ENCODE measurements at regions not wholly inside any gene's neighbourhood (a gene's known extent, or its start where the extent isn't known, plus 50 kb on each side); places are given as distances from the start of the nearest gene placed in this dataset.
A peak's percentile ranks its signal among the peaks of the same experiment; 100 is the strongest.

DNA sequence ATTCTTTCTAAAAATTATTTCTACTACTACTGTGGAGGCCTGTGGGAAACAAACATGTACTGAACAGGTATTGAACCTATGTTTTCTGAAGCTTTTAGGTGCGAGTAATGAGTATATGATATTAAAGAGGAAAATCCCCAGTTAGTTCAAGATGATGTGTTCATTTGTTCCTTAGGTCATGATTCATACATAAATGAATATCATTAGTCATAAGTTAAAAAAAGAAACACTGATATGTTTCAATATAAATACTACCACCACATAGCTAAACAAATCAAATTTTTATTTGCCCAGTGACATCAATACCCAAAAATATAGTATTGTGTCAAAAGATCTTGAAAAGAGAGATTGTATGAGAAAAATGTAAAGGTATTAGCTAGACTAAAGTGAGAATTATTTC is 210.7 kb upstream of the GNAI1 start:
- DNase-seq (ENCODE audit: low read depth, low spot score) (no peak), FAIRE-seq (no peak)
- H3K9me1 ChIP-seq (replicated peaks; ENCODE audit: control insufficient read depth, extremely low read depth, insufficient read depth, low read length): no peaks in the 10 kb centered on the region
- dilution Hi-C loops (cut with MboI; ENCODE audit: extremely low pct_ligation_motif_present, low sequenced_read_pairs) (no loop called here), intact Hi-C loops (cut with micrococcal nuclease) (no loop called here)
- no TSS peak for BruUV-seq (replicated peaks)
- H4K20me1 ChIP-seq (replicated peaks; ENCODE audit: control insufficient read depth, extremely low read depth, insufficient read depth, low read length): no peaks in the 10 kb centered on the region
- no peak overlapping the region for H3K27ac ChIP-seq (ENCODE audit: insufficient read depth, low read depth, low read length)
- no peak overlapping the region for H3K4me3 ChIP-seq (replicated peaks in 1 of 3; ENCODE audit: insufficient read depth in 1 of 3, low read depth in 1 of 3, low read length in 3 of 3)
- H3K36me3 ChIP-seq (ENCODE audit: control insufficient read depth in 2 of 2, extremely low read depth in 1 of 2, insufficient read depth in 2 of 2, low read length in 2 of 2): no peaks in the 10 kb centered on the region
- POLR2A ChIA-PET: no interaction called here
- CTCF ChIA-PET: interaction anchor here (1.0 kb wide), 1 partner anchor 9 kb away, joined by 3 read pairs; no protein-coding TSS in a partner anchor
- no peak overlapping the region for H3K4me2 ChIP-seq (ENCODE audit: insufficient read depth, low read length)
- H2AFZ ChIP-seq (ENCODE audit: low read depth, low read length): no peak overlapping the region
- H3K9ac ChIP-seq (replicated peaks; ENCODE audit: extremely low read depth, insufficient read depth, low read length): no peak overlapping the region
- TF ChIP-seq MYC (IDR thresholded peaks at IDR 0.05; ENCODE audit: low read depth, low read length) (no peak), GATA2 (IDR thresholded peaks at IDR 0.05; ENCODE audit: insufficient read depth, insufficient read length, low read depth, low read length) (no peak), POLR2A (IDR thresholded peaks at IDR 0.05; ENCODE audit: low read depth, low read length) (no peak), FOS (IDR thresholded peaks at IDR 0.05; ENCODE audit: borderline replicate concordance, insufficient read depth, low read length) (peak; percentile 11), JUN (IDR thresholded peaks at IDR 0.05; ENCODE audit: borderline replicate concordance, insufficient read depth, insufficient read length, low read depth) (no peak)
- H3K4me1 ChIP-seq (ENCODE audit: control insufficient read depth, extremely low read depth, insufficient read depth, low read length): no peaks in the 10 kb centered on the region
- no peaks in the 10 kb centered on the region for H3K79me2 ChIP-seq (ENCODE audit: control insufficient read depth, insufficient read depth, low read length)
- H3K27me3 ChIP-seq (ENCODE audit: control insufficient read depth in 2 of 2, insufficient read depth in 2 of 2, low read length in 2 of 2): no peaks in the 10 kb centered on the region
- no peaks in the 10 kb centered on the region for H3K9me3 ChIP-seq (replicated peaks; ENCODE audit: control insufficient read depth, insufficient read depth, low read length)

DNA sequence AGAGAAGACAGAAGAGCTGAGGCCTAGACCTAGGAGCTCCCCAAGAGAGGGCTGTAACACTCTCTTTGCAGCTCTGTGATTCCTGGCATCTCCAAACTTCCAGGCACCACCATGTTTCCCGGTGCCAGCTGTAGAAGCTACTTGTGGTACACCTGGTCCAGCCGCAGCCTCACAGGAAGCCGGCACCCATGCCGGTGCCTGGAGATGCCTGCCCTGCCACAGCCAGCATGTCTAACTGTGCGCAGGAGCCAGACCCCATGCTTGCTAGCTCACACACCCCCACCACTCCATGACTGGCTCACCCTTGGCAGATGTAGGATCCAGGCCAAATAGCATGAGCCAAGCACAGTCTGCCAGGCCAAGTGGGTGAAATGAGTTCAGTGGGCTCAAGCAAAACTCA is 211.7 kb upstream of the GNAI1 start:
- Histone ChIP-seq H3K4me3 (replicated peaks in 1 of 3; ENCODE audit: insufficient read depth in 1 of 3, low read depth in 1 of 3, low read length in 3 of 3) (no peak overlapping the region), H2AFZ (ENCODE audit: low read depth, low read length) (no peak overlapping the region), H4K20me1 (replicated peaks; ENCODE audit: control insufficient read depth, extremely low read depth, insufficient read depth, low read length) (no peaks in the 10 kb centered on the region), H3K9me3 (replicated peaks; ENCODE audit: control insufficient read depth, insufficient read depth, low read length) (no peaks in the 10 kb centered on the region), H3K27me3 (ENCODE audit: control insufficient read depth in 2 of 2, insufficient read depth in 2 of 2, low read length in 2 of 2) (no peaks in the 10 kb centered on the region), H3K79me2 (ENCODE audit: control insufficient read depth, insufficient read depth, low read length) (no peaks in the 10 kb centered on the region), H3K27ac (ENCODE audit: insufficient read depth, low read depth, low read length) (no peak overlapping the region), H3K9me1 (replicated peaks; ENCODE audit: control insufficient read depth, extremely low read depth, insufficient read depth, low read length) (no peaks in the 10 kb centered on the region), H3K4me1 (ENCODE audit: control insufficient read depth, extremely low read depth, insufficient read depth, low read length) (no peaks in the 10 kb centered on the region), H3K9ac (replicated peaks; ENCODE audit: extremely low read depth, insufficient read depth, low read length) (no peak overlapping the region), H3K4me2 (ENCODE audit: insufficient read depth, low read length) (no peak overlapping the region), H3K36me3 (ENCODE audit: control insufficient read depth in 2 of 2, extremely low read depth in 1 of 2, insufficient read depth in 2 of 2, low read length in 2 of 2) (no peaks in the 10 kb centered on the region)
- no peak for FAIRE-seq
- no peak for TF ChIP-seq POLR2AphosphoS5 (IDR thresholded peaks at IDR 0.05; ENCODE audit: insufficient read depth, low read depth, low read length)
- TF ChIP-seq, protein P1, sequence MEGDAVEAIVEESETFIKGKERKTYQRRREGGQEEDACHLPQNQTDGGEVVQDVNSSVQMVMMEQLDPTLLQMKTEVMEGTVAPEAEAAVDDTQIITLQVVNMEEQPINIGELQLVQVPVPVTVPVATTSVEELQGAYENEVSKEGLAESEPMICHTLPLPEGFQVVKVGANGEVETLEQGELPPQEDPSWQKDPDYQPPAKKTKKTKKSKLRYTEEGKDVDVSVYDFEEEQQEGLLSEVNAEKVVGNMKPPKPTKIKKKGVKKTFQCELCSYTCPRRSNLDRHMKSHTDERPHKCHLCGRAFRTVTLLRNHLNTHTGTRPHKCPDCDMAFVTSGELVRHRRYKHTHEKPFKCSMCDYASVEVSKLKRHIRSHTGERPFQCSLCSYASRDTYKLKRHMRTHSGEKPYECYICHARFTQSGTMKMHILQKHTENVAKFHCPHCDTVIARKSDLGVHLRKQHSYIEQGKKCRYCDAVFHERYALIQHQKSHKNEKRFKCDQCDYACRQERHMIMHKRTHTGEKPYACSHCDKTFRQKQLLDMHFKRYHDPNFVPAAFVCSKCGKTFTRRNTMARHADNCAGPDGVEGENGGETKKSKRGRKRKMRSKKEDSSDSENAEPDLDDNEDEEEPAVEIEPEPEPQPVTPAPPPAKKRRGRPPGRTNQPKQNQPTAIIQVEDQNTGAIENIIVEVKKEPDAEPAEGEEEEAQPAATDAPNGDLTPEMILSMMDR (IDR thresholded peaks at IDR 0.05; ENCODE audit: extremely low read depth in 1 of 2, insufficient read depth in 1 of 2, low read depth in 1 of 2, low read length in 2 of 2): no peak
- no peak for TF ChIP-seq GATA2 (IDR thresholded peaks at IDR 0.05; ENCODE audit: insufficient read depth, insufficient read length, low read depth, low read length)
- no peak for TF ChIP-seq MYC (IDR thresholded peaks at IDR 0.05; ENCODE audit: low read depth, low read length)
- TF ChIP-seq, protein P2, sequence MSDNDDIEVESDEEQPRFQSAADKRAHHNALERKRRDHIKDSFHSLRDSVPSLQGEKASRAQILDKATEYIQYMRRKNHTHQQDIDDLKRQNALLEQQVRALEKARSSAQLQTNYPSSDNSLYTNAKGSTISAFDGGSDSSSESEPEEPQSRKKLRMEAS (IDR thresholded peaks at IDR 0.05; ENCODE audit: insufficient read depth, insufficient read length): no peak
- TF ChIP-seq POLR2A (IDR thresholded peaks at IDR 0.05; ENCODE audit: low read depth, low read length): no peak
- no peak for TF ChIP-seq JUN (IDR thresholded peaks at IDR 0.05; ENCODE audit: borderline replicate concordance, insufficient read depth, insufficient read length, low read depth)
- no peak for TF ChIP-seq EZH2 (IDR thresholded peaks at IDR 0.05; ENCODE audit: borderline replicate concordance, low read depth, low read length, severe bottlenecking)
- no peak for TF ChIP-seq FOS (IDR thresholded peaks at IDR 0.05; ENCODE audit: borderline replicate concordance, insufficient read depth, low read length)
- dilution Hi-C loops (cut with MboI; ENCODE audit: extremely low pct_ligation_motif_present, low sequenced_read_pairs): no loop called here
- intact Hi-C loops (cut with micrococcal nuclease): no loop called here
- BruUV-seq (replicated peaks): no TSS peak
- ChIA-PET CTCF (interaction anchor here (0.6 kb wide), 1 partner anchor 532 kb away, joined by 3 read pairs; no protein-coding TSS in a partner anchor), POLR2A (no interaction called here)
- DNase-seq (ENCODE audit: low read depth, low spot score): no peak

Measured in endothelial cell of umbilical vein (primary cell).